ENCODE measurements at regions not wholly inside any gene's neighbourhood (a gene's known extent, or its start where the extent isn't known, plus 50 kb on each side); places are given as distances from the start of the nearest gene placed in this dataset.

DNA sequence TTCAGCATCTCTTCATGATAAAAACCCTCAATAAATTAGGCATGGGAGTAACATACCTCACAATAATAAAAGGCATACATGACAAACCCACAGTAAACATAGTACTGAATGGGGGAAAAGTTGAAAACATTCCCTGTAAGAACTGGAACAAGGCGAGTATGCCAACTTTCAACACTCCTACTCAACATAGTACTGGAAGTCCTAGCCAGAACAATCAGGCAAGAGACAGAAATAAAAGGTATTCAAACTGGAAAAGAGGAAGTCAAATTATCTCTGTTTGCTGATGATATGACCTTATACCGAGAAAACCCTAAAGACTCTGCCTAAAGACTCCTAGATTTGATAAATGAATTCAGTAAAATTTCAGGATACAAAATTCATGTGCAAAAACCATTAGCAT is 167.6 kb downstream of the TMEM38B start:
- no peak for DNase-seq

DNA sequence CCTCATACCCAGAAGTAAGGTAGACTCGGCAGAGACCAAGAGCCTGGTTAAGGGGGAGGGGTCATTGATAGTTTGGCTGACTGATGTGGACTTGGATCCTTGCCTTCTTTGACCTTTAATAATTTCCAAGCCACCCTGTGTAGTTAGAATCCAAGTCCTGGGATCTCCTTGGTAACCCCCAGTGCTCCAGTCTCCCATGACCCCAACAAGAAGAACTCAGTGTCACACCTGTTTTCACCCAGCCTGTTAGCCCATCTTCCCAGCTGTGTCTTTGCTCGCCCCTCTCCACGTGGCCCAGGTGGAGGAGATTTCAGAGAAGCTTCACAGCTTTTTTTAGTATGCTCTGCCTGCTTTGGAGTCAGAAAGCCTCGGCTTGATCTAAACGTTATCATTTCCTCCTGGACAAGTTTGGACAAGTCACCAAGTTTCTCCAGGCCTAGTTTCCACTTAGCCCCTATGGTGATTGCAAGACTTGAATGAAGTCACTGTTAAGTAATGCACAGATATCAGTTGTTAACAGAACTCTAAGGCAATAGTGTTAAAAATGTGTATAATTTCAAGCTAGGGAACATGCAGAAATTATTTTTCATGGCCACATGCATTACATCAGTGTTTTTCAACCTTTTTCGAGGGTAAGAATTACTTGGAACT is 170.0 kb downstream of the TMEM38B start:
- no peak for DNase-seq

DNA sequence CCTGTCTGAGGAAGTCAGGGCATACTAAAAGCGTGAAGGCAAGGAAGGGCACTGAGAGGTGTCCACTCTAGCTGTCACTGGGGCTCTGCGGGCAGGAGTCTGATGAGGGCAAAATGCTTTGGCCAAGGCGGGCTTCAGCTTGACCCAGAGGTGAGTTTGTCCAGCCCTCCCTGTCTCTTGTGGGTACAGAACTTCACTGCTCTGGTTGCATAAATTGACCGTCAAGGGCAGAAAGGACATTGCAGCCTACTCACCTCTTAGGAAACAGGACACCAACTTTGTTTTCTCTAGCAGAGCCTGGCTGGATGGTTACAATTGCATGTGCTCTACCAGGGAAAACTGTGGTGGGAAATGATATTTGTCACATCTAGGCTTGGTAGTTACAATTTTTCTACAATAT is 170.9 kb downstream of the TMEM38B start:
- no peak for DNase-seq

DNA sequence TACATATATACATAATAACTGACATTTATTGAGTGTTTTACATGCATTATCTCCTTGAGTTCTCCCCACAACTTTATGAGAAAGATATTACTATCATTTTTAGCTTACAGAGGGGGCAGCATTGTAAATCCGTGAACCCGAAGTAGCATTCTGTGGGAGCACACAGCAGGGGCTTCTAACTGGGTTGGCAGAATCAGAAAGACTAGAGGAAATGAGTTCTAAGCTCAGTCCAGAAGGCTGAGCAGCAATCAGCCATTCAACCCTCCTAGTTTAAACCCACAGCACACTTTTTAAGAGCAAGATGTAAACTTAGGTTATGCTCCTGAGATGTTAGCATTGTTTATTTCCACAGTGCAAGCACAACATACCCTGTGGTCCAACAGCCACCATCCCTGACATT is 177.2 kb downstream of the TMEM38B start:
- no peak for DNase-seq

DNA sequence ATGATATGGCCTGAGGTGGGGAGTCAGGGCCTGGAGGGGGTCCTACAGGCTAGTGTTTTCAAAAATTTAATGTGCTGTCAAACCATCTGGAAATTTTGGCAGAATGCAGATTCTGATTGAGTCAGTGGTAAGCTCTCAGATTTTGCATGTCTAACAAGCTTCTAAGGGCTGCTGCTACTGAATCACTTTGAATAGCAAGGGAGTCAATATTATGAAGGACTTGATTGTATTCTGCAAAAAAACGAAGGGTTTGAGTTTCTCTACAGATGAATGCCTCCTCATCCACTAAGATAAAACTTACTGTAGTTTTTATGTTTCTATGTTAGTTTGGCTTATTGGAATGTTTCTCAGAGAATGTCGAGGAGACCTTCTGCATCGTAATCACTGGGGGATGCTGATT is 179.5 kb downstream of the TMEM38B start:
- no peak for DNase-seq

DNA sequence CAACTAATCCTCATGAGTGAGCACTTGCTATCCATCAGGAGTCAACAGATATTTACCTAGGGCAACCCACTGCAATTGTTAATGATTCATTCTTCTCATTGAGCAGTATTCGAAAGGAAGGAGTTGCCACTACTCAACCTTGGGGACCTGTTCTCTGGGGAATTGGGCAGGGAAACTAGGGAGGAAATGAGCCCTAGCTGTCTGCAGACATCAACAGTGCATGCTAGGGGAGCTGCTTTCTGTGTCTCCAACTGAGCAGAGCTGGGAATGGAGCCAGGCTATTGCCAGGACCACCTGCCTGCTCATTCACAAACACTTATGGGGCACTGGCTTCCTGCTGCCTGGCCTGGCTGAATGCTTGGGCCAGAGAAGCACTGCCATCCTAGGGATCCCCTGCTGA is 183.4 kb downstream of the TMEM38B start:
- no peak for DNase-seq

DNA sequence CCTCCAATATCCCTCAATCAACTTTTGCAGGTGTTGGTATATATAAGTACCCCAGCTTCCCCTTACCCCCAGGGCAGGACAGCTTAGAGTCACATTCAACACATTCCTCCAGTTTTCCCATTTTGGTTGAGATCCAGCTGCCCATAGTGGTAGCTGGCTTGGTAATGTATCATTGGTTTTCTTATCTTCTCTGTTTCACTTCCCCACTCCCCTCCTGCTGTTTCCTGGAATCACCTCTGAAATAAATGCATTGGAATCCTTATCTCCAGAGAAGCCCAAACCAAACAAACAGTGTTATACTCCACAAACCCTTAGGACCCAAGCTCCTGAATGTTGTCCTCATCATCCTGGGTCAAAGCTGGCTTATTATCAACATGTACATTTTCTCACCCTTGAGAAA is 184.8 kb downstream of the TMEM38B start:
- no peak for DNase-seq

DNA sequence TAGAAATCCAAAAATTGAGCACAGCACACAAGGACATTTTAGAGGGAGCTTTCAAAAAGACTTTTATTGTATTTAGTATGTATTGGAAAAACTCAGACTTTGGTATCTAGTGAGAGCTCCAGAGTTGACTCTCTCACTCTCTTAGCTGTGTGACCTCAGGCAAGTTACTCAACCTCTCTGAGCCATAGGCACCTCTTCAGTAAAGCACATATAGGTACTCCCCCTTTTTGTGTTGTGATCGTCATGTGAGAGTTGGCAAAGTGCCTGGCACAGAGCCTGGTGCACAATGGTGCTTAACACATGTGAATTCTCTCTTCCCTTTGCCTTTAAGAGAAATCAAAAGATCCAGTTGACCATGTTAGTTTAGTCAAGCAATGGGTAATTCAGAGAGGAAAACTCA is 186.2 kb downstream of the TMEM38B start:
- no peak for DNase-seq

DNA sequence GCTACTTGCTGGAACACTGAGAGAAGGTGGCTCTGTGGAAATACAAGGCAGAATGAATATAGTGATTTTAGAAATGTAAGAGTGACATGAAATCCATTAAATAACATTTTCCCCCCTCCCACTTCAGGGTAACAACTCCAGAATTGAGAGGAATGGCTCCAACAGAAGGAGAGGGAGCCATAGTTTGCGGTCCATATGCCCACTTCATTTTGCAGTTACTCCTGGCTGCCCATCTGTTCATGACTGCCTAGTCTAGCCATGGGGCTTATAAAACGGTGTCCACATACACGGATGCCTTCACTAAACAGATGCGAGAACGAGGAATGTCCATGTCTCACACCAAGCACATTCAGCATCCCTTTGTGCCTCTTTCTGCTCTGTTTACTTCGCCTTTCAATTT is 186.7 kb downstream of the TMEM38B start:
- no peak for DNase-seq

DNA sequence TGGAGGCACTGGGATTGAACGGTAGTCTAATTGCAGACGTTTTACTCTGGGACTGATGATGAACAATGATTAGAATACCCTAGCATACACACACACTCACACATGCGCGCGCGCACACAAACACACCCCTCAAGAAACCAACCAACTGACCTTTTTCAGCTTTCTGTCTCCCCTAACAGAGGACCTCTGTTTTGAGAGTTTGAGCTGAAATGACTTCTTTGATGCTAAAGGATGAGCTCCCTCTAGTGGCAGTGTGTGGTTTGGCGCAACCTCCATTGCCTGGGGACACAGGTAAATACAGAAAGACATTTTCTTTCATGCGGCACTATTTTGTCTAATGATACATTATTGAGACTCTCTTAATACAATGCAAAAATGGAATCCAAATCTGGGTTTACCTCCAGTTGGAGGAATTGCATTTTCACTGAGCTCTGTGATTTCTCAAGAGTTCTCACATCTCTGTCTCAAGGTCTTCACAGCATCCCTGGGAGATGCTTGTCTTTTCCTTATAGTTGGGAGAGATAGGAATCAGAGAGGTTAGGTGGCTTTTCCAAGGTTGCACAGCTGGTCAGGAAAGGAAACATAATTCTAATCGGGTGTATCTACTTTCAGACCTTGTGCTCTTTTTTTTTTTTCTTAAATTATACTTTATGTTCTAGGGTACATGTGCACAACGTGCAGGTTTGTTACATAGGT is 187.5 kb downstream of the TMEM38B start:
- DNase-seq = peak; percentile 17

DNA sequence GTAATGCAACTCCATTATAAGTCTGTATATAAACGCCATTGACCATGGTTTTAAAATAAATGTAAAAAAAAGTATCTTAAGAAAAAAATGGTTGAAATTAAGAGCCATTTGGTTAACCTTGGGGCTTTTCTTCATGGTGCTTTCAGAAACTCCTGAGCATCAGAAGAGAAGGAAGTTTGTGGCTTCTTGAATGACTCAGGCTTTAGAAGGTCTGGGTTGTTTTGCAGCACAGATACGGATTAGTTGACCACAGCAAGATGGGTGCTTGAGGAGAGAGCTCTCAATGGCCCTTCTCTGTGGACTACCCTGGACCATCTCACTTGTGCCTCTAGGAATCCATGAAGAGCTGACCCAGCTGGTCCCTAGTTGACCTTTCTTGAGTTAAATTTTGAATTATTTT is 189.5 kb downstream of the TMEM38B start:
- no peak for DNase-seq

DNA sequence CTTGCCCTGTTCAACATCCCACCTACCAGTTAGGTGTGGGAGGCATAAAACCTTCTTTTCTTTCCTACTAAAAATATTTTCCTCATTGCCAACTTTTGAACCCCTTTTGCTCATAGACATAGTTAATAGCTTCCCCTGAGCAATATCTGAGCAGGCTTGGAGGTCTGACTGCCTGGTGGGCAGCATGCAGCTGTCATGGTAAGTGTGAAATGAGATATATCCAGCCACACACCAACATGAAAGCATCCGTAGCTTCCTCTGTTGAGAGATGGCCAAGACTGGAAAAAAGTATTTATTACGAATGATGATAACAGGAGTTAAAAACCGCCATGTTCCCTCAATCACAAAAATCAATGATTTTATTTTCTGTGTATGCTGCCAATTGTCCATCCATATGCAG is 190.1 kb downstream of the TMEM38B start:
- DNase-seq = no peak

DNA sequence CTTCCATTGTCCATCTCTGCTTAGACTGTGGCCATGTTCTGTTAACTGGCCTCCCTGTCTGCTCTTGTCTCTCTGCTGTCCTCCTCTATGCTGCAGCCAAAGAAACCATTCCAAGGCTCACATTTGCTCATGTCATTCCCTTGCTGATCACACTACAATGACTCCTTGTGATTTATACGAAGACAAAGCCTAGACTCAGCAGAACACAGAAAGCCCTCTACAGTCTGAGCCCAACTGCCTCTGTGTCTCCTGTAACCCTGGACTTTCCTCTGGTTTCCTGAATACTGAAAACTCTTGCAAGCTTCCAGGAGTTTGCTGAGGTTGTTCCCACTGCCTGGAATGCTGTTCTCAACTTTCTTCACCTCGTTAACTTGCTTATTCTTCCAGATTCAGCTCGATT is 191.8 kb downstream of the TMEM38B start:
- DNase-seq = no peak

DNA sequence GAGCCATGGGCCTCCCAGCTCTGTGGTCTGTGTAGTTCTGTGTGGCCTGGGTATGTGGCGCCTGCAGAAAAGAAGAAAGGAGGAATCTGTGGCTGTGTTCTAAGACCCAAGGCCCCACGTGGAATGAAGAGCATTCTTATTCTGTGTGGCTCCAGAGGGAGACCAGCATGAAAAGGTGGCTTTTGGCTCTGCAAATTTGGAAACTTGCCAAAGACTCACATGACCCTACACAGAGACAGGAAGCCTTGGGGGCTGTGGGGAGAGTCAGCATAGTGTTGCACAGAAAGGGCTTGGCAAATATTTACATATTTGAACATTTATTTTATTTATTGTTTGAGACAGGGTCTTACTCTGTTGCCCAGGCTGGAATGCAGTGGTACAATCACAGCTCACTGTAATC is 193.3 kb downstream of the TMEM38B start:
- DNase-seq = no peak

DNA sequence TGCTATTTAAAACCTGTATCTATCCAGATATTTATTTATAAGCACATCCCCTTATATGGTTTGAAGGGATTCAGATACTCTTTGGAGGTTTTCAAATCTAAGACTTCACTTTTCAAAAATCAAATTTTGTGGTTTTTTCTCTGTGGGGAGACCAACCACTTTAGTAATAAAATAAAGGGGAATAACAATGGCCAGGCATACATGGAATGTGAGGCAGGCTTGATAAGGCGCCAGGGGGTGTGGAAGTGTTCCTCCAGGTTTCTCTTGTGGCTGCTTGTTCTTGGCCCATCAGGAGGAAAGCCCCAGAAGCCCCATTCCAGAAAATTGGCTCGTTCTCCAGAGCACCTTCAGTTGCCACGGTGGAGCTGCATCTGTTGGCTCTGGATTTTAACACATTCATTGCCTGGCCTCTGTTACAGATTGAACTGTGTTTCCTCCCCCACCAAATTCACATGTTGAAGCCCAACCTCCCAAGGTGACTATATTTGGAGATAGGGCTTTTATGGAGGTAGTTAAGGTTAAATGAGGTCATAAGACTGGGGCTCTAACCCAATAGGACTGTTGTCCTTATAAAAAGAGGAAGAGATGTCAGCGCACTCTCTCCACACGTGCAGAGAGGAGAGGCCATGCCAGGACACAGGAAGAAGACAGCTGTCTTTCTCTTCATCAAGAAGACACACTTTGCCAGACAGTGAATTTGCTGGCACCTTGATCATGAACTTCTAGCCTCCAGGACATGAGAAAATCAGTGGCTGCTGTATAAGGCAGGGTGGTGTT is 195.9 kb downstream of the TMEM38B start:
- no peak for DNase-seq

DNA sequence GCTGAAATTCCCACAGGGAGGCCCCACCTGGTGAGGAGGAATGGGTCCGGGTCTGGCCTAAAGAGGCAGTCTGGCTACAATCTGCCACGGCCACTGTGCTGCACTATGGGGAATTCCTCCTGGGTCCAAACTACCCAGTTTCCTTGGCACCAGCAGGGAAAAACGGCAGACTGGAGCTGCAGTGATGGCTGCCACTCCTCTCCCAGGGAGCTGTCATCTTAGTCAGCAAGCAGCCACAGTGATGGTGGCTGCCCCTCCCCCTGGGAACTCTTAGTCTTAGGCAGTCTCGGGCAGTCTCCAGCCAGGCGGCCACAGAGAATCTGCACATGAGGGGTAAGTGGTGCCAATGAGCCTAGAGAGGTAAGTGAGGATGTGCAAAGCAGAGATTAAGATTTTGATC is 205.8 kb downstream of the TMEM38B start:
- DNase-seq = no peak

DNA sequence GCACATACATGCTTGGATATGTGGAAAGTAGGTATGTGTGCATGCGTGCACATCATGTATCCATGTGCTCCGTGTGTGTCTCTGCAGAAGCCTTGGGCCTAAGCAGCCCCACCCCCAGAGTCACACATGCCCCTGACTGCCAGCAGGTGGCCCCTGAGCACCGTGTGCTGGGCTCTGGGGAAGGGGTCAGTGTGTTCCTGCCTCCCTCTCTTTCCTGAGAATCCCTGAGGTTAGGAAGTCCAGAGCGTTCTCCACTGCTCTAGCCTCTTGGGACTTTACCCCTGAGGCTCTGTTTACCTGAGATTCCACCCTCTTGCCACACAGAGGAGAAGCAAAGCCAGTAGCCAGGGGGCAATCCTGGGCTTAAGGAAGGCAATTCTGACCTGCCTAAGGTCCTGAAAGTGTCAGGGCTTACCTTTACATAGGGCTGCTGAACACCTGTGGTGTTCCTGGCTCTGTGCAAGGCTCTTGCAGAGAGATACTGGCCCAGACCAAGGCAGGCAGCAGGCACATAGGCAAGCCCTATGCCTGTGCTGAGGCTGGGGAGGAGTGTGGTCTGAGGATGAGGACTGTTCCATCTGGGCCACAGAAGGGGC is 207.3 kb downstream of the TMEM38B start:
- no peak for DNase-seq

DNA sequence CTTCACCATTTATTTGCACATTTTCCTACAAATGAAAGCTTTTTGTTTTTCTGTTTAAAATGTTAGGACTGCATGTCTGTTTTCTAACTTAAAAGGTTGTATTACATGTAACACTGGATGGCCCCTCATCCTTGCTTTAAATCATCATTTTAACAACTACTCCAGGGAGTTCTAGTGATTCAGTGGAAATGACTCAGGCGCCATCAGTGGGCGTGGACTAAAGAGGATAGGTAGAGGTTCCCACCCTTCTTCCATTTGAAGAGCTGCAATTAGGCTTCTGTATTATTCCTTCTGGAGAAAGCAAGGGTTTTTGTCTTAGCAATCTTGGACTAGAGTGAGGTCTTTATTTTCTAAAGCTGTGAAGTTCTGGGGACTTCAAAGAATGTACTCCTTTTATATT is 213.7 kb downstream of the TMEM38B start:
- DNase-seq = no peak

DNA sequence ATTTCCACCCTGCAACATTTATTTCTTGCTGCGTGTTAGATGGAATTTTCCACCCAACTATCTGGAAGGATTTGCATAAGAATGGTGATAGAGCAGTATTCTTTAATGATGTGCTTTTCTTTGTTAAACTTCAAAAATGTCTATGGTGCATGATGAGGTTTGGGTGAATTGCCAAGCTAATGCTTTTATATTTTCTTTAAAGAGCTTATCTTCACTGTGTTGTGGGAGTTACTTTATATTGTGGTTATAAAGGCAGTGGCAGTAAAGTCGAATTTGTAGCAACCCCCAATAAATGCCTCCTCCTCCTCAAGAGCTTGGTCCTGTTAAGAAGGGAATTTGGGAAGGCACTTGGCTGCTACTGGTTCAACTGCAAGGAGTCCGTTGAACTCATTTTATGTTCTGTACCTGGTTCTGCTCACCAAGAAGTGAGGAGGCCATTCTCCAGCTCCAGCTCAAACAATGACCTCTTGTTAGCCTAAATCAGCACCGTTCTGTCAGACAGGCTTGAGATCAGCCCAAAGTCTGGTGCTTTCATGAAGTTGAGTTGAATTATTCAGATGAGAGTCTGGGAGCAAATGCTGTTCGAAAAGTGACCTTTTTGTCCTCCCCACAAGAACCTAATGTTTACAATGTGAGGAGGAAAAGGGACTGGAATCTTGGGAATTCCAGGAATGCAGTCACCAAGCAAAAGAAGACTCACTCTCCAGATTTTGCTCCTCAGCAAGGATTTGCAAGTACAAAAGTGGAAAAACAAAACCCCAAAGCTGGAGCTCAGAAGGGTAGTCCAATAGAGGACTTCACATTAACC is 217.0 kb downstream of the TMEM38B start:
- DNase-seq = no peak

DNA sequence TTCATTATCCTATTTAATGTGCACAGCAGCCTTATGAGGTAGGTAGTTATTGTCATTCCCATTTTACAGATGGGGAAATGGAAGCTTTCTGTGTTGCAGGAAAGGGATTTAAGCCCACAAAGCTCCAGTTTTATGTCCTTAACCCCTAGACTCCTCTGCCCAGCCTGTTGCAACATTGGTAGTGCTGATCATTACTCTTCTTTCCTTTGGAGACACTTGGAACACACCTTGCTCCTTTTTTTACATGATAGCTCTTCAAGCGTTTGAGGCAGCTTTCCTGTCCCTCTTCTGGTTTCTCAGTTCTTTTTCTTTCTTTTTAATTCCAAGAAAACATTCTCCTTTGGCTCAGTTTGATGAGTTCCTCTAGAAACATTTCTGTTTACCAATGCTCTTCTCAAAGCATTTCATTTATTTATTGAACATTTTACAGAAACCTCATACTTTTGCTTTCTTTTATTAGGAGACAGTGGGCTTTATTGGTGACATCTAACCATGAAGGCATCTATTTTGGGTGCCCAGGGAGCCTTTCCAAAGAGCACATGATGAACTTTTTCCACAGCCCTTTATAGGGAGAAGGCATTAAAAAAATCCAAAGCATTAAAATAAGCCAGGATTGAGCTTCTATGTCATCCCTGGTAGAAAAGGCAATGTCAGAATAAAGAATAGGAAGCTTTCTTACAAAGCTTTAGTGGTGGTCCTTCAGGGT is 218.0 kb downstream of the TMEM38B start:
- DNase-seq = no peak

DNA sequence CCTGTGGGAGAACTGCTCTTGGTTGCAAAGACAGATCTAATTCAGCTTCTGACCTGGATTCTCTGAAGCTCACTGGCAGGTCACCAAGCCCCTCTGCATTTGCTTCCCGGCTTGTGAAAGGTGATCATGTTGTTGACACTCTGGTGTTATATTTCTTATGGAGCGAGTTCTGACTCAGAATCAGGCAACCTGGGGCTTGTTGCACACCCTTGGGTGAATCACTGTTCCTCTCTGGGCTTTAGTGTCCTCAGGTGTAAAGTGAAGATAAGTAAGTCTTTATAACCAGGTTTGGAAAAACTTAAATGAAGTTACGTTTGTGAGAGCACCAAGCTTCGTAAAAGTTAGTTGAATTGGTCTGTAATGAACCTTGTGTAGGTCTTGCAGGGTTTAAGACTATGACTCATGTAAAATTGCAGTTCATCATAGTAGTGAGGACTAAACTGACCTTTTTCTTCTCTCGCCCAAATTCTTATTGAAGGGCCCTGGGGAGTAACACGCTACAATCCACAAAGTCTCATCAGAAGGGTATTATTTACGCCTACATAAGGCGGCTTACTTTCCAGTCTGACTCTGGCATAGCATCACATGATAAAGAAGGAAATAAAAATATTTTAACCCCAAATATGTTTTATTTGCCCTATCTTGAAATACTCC is 218.6 kb downstream of the TMEM38B start:
- DNase-seq = no peak

Data from skin of body (tissue), 1 donor.